ENCODE measurements at regions not wholly inside any gene's neighbourhood (a gene's known extent, or its start where the extent isn't known, plus 50 kb on each side); places are given as distances from the start of the nearest gene placed in this dataset.
"Not testable (repeated sequence)": the region's sequence is repeated elsewhere in the genome, so short reads cannot be mapped to it uniquely, and the experiment has no call there.

DNA sequence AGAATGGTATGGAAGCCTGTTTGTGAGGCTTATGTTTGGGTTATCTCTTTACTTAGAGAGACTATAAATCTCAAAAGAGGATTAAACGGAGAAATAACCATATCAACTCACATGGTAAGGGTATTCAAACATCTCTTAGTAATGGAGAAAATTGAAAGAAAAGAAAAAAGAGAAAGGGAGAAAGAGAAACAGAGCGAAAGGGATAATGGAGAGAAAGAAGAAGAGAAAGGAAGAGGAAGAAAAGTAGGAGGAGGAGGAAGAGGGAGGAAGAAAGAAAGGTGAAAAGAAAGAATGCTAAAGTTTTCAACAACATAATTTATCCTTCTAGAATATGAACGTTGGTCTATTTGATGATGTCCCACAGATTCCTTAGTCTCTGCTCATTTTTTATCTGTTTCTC lies 506.3 kb downstream of the FOXD4L5 start:
- TF ChIP-seq, protein P1, sequence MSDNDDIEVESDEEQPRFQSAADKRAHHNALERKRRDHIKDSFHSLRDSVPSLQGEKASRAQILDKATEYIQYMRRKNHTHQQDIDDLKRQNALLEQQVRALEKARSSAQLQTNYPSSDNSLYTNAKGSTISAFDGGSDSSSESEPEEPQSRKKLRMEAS (IDR thresholded peaks at IDR 0.05), result not testable (repeated sequence)
- not testable (repeated sequence) for TF ChIP-seq CTCF (IDR thresholded peaks at IDR 0.05; ENCODE audit: low read depth, low read length, missing input control); TAF1 (conservative IDR thresholded peaks at IDR 0.05); YY1 (IDR thresholded peaks at IDR 0.05); EGR1 (IDR thresholded peaks at IDR 0.05; ENCODE audit: low read depth in 2 of 2); GABPA (IDR thresholded peaks at IDR 0.05 in 1 of 2, conservative IDR thresholded peaks at IDR 0.05 in 1 of 2); SP1 (IDR thresholded peaks at IDR 0.05); HNF4A (conservative IDR thresholded peaks at IDR 0.05)
